ENCODE measurements at regions not wholly inside any gene's neighbourhood (a gene's known extent, or its start where the extent isn't known, plus 50 kb on each side); places are given as distances from the start of the nearest gene placed in this dataset.

GRCh38 chr10:2228320-2228901, 491.1 kb upstream of the ADARB2 start:
- no peak overlapping the region for H2AK5ac ChIP-seq (ENCODE audit: low read depth, low read length)
- H3K79me1 ChIP-seq (ENCODE audit: low read depth in 1 of 2, low read length in 2 of 2): no peaks in the 10 kb centered on the region
- no peak overlapping the region for H2BK20ac ChIP-seq (ENCODE audit: low read depth, low read length)
- no peaks in the 10 kb centered on the region for H3K36me3 ChIP-seq (ENCODE audit: control insufficient read depth, insufficient read depth, low read length)
- DNase-seq (no peak), ATAC-seq (ENCODE audit: low read depth) (no peak)
- no peaks in the 10 kb centered on the region for H3K4me1 ChIP-seq (ENCODE audit: control insufficient read depth, insufficient read depth, low read length)
- dilution Hi-C loops (cut with HindIII; ENCODE audit: low sequenced_read_pairs, unreplicated experiment): no loop called here
- H2AFZ ChIP-seq (replicated peaks; ENCODE audit: low read length, poor library complexity): no peak overlapping the region
- no peaks in the 10 kb centered on the region for H3K9me1 ChIP-seq (ENCODE audit: insufficient read depth, low read length)
- no peak overlapping the region for H3K4me3 ChIP-seq (ENCODE audit: insufficient read depth, low read depth, low read length)
- no peak overlapping the region for H3K4me2 ChIP-seq (ENCODE audit: low read depth, low read length)
- H3K27ac ChIP-seq (ENCODE audit: insufficient read depth, low read length): no peak overlapping the region
- peaks cover 21% of the 10 kb centered on the region for H3K9me3 ChIP-seq (ENCODE audit: control insufficient read depth, insufficient read depth, low read length)
- no peak for TF ChIP-seq CTCF (conservative IDR thresholded peaks at IDR 0.05; ENCODE audit: low read depth, low read length)
- TF ChIP-seq ELK1 (IDR thresholded peaks at IDR 0.05; ENCODE audit: borderline replicate concordance, low read depth, low read length): no peak
- TF ChIP-seq NFE2L2 (IDR thresholded peaks at IDR 0.05; ENCODE audit: low read depth, low read length): no peak
- no peak for TF ChIP-seq RCOR1 (IDR thresholded peaks at IDR 0.05; ENCODE audit: insufficient replicate concordance, low read length)
- TF ChIP-seq MXI1 (IDR thresholded peaks at IDR 0.05; ENCODE audit: borderline replicate concordance, low read depth, low read length): no peak
- TF ChIP-seq FOS (IDR thresholded peaks at IDR 0.05; ENCODE audit: low read depth, low read length): no peak
- TF ChIP-seq RAD21 (IDR thresholded peaks at IDR 0.05; ENCODE audit: low read length): no peak
- no peak for TF ChIP-seq BHLHE40 (IDR thresholded peaks at IDR 0.05; ENCODE audit: low read depth, low read length)
- no peak for TF ChIP-seq CEBPB (IDR thresholded peaks at IDR 0.05; ENCODE audit: low read depth, low read length)
- no peak for TF ChIP-seq SMC3 (IDR thresholded peaks at IDR 0.05; ENCODE audit: low read depth, low read length)
- no peak for TF ChIP-seq MAFK (IDR thresholded peaks at IDR 0.05; ENCODE audit: low read depth, low read length)
- no peak for TF ChIP-seq MAZ (IDR thresholded peaks at IDR 0.05; ENCODE audit: borderline replicate concordance, low read depth, low read length)
- TF ChIP-seq CHD1 (IDR thresholded peaks at IDR 0.05; ENCODE audit: low read depth, low read length): no peak
- TF ChIP-seq POLR2A (IDR thresholded peaks at IDR 0.05; ENCODE audit: low read depth, low read length): no peak
- TF ChIP-seq USF2 (IDR thresholded peaks at IDR 0.05; ENCODE audit: low read depth, low read length): no peak
- TF ChIP-seq RFX5 (IDR thresholded peaks at IDR 0.05; ENCODE audit: low read depth, low read length): no peak
- H3K18ac ChIP-seq (ENCODE audit: low read depth, low read length): no peak overlapping the region
- ChIA-PET POLR2A (ENCODE audit: unreplicated experiment) (no interaction called here), CTCF (no interaction called here)
- H3K23ac ChIP-seq (ENCODE audit: low read depth, low read length): no peak overlapping the region
- no peak overlapping the region for H2BK5ac ChIP-seq (ENCODE audit: low read depth, low read length, poor library complexity, severe bottlenecking)
- no peak overlapping the region for H2AK9ac ChIP-seq (replicated peaks; ENCODE audit: low read depth, low read length, poor library complexity)
- no peak overlapping the region for H4K8ac ChIP-seq (ENCODE audit: low read depth in 2 of 2, low read length in 2 of 2)
- H4K91ac ChIP-seq (ENCODE audit: insufficient read depth, low read depth, low read length): no peak overlapping the region
- no peak overlapping the region for H3K14ac ChIP-seq (replicated peaks; ENCODE audit: low read depth, low read length)
- no peak overlapping the region for H3K4ac ChIP-seq (ENCODE audit: low read depth, low read length)
- no peak overlapping the region for H2BK15ac ChIP-seq (ENCODE audit: low read depth, low read length)
- H2BK120ac ChIP-seq (ENCODE audit: low read depth, low read length): no peak overlapping the region
- no peak overlapping the region for H3K56ac ChIP-seq (ENCODE audit: extremely low read depth, insufficient read depth, low read length)
- no peaks in the 10 kb centered on the region for H3K27me3 ChIP-seq (ENCODE audit: control insufficient read depth, insufficient read depth, low read length)
- no peak overlapping the region for H3K9ac ChIP-seq (ENCODE audit: low read depth, low read length)
- in situ Hi-C loops (cut with MboI; ENCODE audit: low sequenced_read_pairs): no loop called here
- intact Hi-C loops (cut with micrococcal nuclease): no loop called here
- no peaks in the 10 kb centered on the region for H4K20me1 ChIP-seq (ENCODE audit: insufficient read depth, low read length)
- no CpG with 5 or more reads among the region's 5 CpGs for WGBS, 2 experiments (ENCODE audit: extremely low coverage in 2 of 2, insufficient read length in 1 of 2)
- H4K5ac ChIP-seq (ENCODE audit: low read depth, low read length): no peak overlapping the region
- BruUV-seq (replicated peaks): no TSS peak
